ENCODE measurements at regions not wholly inside any gene's neighbourhood (a gene's known extent, or its start where the extent isn't known, plus 50 kb on each side); places are given as distances from the start of the nearest gene placed in this dataset.
A peak's percentile ranks its signal among the peaks of the same experiment; 100 is the strongest.

GRCh38 chr1:60141743-60142142 lies 68.2 kb upstream of the C1orf87 start:
- FAIRE-seq: no peak

- no peak for FAIRE-seq
Measured at GRCh38 chr1:60141276-60141675, 67.7 kb upstream of the C1orf87 start.

- FAIRE-seq: no peak
Measured at GRCh38 chr1:60137406-60137805, 63.8 kb upstream of the C1orf87 start.

DNA sequence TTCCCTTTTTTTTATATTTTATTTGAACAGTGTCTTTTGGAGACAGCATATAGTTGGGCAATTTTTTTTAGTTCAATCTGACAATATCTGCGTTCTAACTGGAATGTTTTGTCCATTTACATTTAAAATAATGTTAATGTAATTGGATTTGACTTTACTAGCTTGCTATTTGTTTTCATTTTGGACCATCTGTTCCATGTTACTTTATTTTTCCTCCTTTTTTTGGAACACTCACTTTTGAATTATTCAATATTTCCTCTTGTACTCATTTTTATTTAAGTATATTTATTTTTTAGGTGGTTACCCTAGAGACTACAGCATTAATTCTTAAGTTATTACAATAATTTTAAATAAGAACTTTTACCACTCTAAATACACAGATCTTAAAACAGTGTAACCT lies 62.8 kb upstream of the C1orf87 start:
- peak; percentile 61 for FAIRE-seq

DNA sequence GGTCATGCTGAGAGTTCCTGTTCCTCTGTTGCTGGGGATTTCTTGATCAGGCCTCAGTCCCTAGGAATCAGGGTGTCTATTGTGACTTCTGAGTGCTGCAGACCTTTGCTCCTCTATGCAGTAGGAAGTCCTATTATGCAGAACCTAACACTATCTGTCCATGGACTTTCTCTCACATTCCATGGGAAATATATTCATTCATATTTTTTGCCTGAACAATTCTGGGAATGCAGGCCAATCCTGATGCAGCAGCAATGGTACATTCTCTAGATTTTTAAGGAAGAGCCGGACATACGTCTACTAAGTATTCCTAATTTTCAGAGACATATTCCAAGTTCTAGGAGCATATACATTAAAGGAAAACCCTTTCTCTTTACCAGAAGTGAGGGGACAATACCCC lies 61.1 kb upstream of the C1orf87 start:
- no peak for FAIRE-seq

GRCh38 chr1:60133848-60134247 lies 60.3 kb upstream of the C1orf87 start:
- peak; percentile 65 for FAIRE-seq

- FAIRE-seq: no peak
Measured at GRCh38 chr1:60133000-60133673, 59.6 kb upstream of the C1orf87 start.

GRCh38 chr1:60132108-60132507 lies 58.5 kb upstream of the C1orf87 start:
- FAIRE-seq: no peak

GRCh38 chr1:60130703-60131102 lies 57.1 kb upstream of the C1orf87 start:
- FAIRE-seq: no peak

- no peak for FAIRE-seq
Measured at GRCh38 chr1:60129911-60130310, 56.3 kb upstream of the C1orf87 start.

DNA sequence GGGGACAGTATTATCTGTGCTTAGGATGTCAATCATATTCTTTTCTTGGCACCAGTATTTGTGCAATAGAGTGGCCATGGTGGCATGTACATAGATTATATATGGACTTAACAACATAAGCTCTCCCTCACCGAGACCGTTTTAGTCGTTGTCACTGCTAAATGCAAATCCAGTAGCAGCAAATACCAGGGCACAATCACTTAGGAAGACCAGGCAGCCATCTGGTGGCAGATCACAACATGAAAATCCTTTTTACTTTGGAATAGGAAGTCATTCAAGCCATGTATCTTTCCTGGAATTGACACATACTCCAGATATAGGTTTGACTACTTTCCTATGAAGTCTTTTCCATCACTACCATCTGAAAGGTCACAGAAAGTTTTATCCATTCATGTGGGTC lies 53.2 kb upstream of the C1orf87 start:
- FAIRE-seq: no peak

Data from endometrium (tissue), 2 donors.